ENCODE measurements at regions not wholly inside any gene's neighbourhood (a gene's known extent, or its start where the extent isn't known, plus 50 kb on each side); places are given as distances from the start of the nearest gene placed in this dataset.

- CTCF ChIA-PET = no interaction called here
- H3K9me3 ChIP-seq (ENCODE audit: low read length) = no peaks in the 10 kb centered on the region
- DNase-seq (no peak), ATAC-seq (no peak)
- no peaks in the 10 kb centered on the region for H3F3A ChIP-seq (ENCODE audit: low read length, unreplicated experiment)
- no peak overlapping the region for H3K4me3 ChIP-seq (ENCODE audit: low read length)
- H3K79me2 ChIP-seq (ENCODE audit: low read length) = no peaks in the 10 kb centered on the region
- H3K4me2 ChIP-seq (ENCODE audit: low read length) = no peak overlapping the region
- POLR2A ChIA-PET (ENCODE audit: unreplicated experiment) = no interaction called here
- no peak for TF ChIP-seq EZH2 (IDR thresholded peaks at IDR 0.05; ENCODE audit: low read length, unreplicated experiment)
- TF ChIP-seq CTCF (conservative IDR thresholded peaks at IDR 0.05; ENCODE audit: low read depth, low read length) = no peak
- no peak for TF ChIP-seq EZH2phosphoT487 (IDR thresholded peaks at IDR 0.05; ENCODE audit: borderline replicate concordance, low read length)
- H4K20me1 ChIP-seq (ENCODE audit: low read length) = no peaks in the 10 kb centered on the region
- intact Hi-C loops (cut with micrococcal nuclease) = no loop called here
- peaks cover 42% of the 10 kb centered on the region for H3K27me3 ChIP-seq (ENCODE audit: low read length)
- no peaks in the 10 kb centered on the region for H3K4me1 ChIP-seq (ENCODE audit: insufficient read depth, low read length)
- no peak overlapping the region for H3K9ac ChIP-seq (ENCODE audit: low read length)
- no peak overlapping the region for H2AFZ ChIP-seq (ENCODE audit: low read length)
- no peaks in the 10 kb centered on the region for H3K9me2 ChIP-seq (replicated peaks; ENCODE audit: low read length)
- no peaks in the 10 kb centered on the region for H3K36me3 ChIP-seq (ENCODE audit: low read depth, low read length)
- H3K27ac ChIP-seq (ENCODE audit: low read length) = no peak overlapping the region
- no TSS peak for BruUV-seq (replicated peaks)
These were observed 67.3 kb upstream of the MAP3K7 start for GRCh38 chr6:90654166-90654565.

- Histone ChIP-seq H3K9me3 (ENCODE audit: low read length) (no peaks in the 10 kb centered on the region), H3K4me1 (ENCODE audit: insufficient read depth, low read length) (no peaks in the 10 kb centered on the region), H4K20me1 (ENCODE audit: low read length) (no peaks in the 10 kb centered on the region), H3K36me3 (ENCODE audit: low read depth, low read length) (no peaks in the 10 kb centered on the region), H3K4me2 (ENCODE audit: low read length) (no peak overlapping the region), H3K79me2 (ENCODE audit: low read length) (no peaks in the 10 kb centered on the region), H3K27ac (ENCODE audit: low read length) (no peak overlapping the region), H3K27me3 (ENCODE audit: low read length) (peaks cover 40% of the 10 kb centered on the region), H3F3A (ENCODE audit: low read length, unreplicated experiment) (no peaks in the 10 kb centered on the region), H3K4me3 (ENCODE audit: low read length) (no peak overlapping the region), H2AFZ (ENCODE audit: low read length) (no peak overlapping the region), H3K9me2 (replicated peaks; ENCODE audit: low read length) (no peaks in the 10 kb centered on the region), H3K9ac (ENCODE audit: low read length) (no peak overlapping the region)
- DNase-seq = no peak
- TF ChIP-seq EZH2phosphoT487 (IDR thresholded peaks at IDR 0.05; ENCODE audit: borderline replicate concordance, low read length) (no peak), CTCF (conservative IDR thresholded peaks at IDR 0.05; ENCODE audit: low read depth, low read length) (no peak), EZH2 (IDR thresholded peaks at IDR 0.05; ENCODE audit: low read length, unreplicated experiment) (no peak)
- ATAC-seq = no peak
- ChIA-PET POLR2A (ENCODE audit: unreplicated experiment) (no interaction called here), CTCF (no interaction called here)
- intact Hi-C loops (cut with micrococcal nuclease) = no loop called here
- BruUV-seq (replicated peaks) = no TSS peak
These were observed 66.9 kb upstream of the MAP3K7 start for GRCh38 chr6:90653750-90654149.

- no peak for TF ChIP-seq CTCF (conservative IDR thresholded peaks at IDR 0.05; ENCODE audit: low read depth, low read length)
- TF ChIP-seq EZH2phosphoT487 (IDR thresholded peaks at IDR 0.05; ENCODE audit: borderline replicate concordance, low read length) = no peak
- TF ChIP-seq EZH2 (IDR thresholded peaks at IDR 0.05; ENCODE audit: low read length, unreplicated experiment) = no peak
- ChIA-PET CTCF (no interaction called here), POLR2A (ENCODE audit: unreplicated experiment) (no interaction called here)
- no peak overlapping the region for H3K4me2 ChIP-seq (ENCODE audit: low read length)
- H3K27me3 ChIP-seq (ENCODE audit: low read length) = peaks cover 12% of the 10 kb centered on the region
- no peaks in the 10 kb centered on the region for H3K9me3 ChIP-seq (ENCODE audit: low read length)
- no peak overlapping the region for H3K4me3 ChIP-seq (ENCODE audit: low read length)
- ATAC-seq (no peak), DNase-seq (no peak)
- H3K27ac ChIP-seq (ENCODE audit: low read length) = no peak overlapping the region
- H3K36me3 ChIP-seq (ENCODE audit: low read depth, low read length) = no peaks in the 10 kb centered on the region
- H3K4me1 ChIP-seq (ENCODE audit: insufficient read depth, low read length) = peaks cover 23% of the 10 kb centered on the region
- intact Hi-C loops (cut with micrococcal nuclease) = no loop called here
- H4K20me1 ChIP-seq (ENCODE audit: low read length) = no peaks in the 10 kb centered on the region
- H3K9ac ChIP-seq (ENCODE audit: low read length) = no peak overlapping the region
- H3K79me2 ChIP-seq (ENCODE audit: low read length) = no peaks in the 10 kb centered on the region
- H3K9me2 ChIP-seq (replicated peaks; ENCODE audit: low read length) = no peaks in the 10 kb centered on the region
- no TSS peak for BruUV-seq (replicated peaks)
- no peak overlapping the region for H2AFZ ChIP-seq (ENCODE audit: low read length)
- H3F3A ChIP-seq (ENCODE audit: low read length, unreplicated experiment) = no peaks in the 10 kb centered on the region
These were observed 63.4 kb upstream of the MAP3K7 start for GRCh38 chr6:90650041-90650940.

Measured in PC-3 (cell line).